ENCODE measurements at regions not wholly inside any gene's neighbourhood (a gene's known extent, or its start where the extent isn't known, plus 50 kb on each side); places are given as distances from the start of the nearest gene placed in this dataset.

GRCh38 chr2:118321432-118322105 is 233.3 kb downstream of the INSIG2 start:
- no peak for TF ChIP-seq CTCF (IDR thresholded peaks at IDR 0.05)
- TF ChIP-seq EP300 (IDR thresholded peaks at IDR 0.05): no peak
- TF ChIP-seq POLR2A (IDR thresholded peaks at IDR 0.05): no peak

Measured in ovary (tissue), 3 donors.